ENCODE measurements at regions not wholly inside any gene's neighbourhood (a gene's known extent, or its start where the extent isn't known, plus 50 kb on each side); places are given as distances from the start of the nearest gene placed in this dataset.

DNA sequence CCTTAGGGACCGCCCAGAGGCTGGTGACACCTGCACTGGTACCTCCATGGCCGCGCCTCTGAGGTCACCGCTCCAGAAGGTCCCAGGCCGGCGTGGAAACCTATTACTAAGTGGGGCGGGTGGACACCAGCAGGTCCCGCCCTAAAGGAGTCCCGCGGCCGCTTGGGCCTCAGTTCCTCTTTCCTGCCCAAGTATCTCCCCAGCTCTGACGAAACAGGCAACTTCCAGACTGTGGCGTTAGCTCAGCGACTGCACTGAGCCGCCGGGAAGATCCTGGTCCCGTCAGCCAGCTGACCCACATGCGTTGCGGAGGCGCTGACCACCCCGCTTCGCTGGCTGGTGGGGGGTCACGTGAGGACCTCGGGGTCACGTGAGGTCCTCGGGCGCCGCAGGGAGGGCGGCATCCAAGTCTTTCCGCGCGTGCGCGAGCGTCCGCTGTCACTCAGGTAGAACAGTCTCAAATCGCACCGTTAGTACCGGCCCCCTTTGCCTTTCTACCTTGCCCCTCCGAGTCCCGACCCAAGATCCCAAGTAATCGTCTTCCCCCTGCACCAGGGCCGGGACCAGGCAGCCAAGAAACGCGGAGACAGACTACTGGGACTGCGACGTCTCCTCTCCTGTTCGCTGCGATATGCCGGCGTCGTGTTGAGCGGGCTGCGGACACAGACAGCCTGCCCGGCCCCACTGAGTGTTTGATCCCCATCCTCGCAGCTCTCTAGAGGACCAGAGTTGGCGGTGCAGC lies 53.7 kb upstream of the KDM4C start:
- DNase-seq (ENCODE audit: low spot score), result peak; percentile 90

DNA sequence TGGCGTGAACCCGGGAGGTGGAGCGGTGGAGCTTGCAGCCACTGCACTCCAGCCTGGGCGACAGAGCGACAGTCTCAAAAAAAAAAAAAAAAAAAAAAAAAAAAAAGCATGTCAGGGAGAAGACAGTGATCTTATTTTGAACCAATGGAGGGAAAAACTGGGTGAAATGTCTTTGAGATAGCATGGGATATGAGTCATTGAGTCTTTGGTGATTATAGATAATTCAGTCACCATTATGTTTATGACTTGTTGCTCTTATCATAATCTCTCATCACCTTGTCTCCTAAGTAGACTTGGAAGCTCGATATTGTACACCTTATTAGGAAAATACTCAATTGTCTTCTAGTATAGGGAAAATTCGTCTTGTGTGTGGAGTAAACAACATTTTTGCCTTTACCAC lies 55.1 kb upstream of the KDM4C start:
- DNase-seq (ENCODE audit: low spot score), result peak; percentile 40

DNA sequence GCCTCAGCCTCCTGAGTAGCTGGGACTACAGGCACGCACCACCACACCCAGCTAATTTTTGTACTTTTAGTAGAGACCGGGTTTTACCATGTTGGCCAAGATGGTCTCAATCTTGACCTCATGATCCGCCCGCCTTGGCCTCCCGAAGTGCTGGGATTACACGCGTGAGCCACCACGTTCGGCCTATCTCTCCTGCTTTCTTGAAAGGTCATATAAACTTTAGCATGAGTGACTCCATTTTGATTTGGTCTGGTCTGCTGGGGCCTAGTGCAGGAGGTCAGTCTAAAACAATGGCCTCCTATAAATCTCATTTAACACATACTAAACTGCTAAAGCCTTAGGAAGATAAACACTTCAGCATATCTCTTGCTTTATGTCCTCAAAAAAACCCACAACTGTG lies 50.6 kb upstream of the GLDC start:
- no peak for DNase-seq (ENCODE audit: low spot score)

DNA sequence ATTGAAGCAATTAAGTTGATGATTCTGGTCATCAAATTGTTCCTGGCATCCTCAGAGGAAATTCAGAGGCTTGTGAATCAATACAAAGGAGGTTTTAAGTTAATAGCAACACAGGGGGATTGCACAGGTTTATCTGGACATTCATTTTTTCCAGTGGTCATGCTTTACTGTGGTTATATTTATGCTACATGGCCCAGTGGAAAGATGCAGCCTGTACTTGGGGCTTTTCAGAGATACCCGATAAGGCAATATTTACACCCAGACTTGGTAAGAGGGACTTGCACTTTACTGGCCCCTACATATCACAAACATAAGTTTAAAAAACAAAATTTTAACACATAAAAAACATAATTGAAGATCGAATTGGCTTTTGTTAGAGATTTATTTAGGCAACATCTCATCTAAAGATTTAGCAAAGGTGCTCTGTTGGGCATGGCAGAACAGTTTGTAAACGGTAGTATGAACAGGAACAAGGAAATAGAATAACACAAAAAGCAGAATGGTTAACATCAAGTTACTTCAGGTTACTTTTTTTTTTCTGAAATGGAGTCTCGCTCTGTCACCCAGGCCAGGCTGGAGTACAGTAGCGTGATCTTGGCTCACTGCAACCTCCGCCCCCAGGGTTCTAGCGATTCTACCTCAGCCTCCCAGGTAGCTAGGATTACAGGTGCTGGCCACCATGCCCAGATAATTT lies 49.7 kb upstream of the GLDC start:
- DNase-seq (ENCODE audit: low spot score), result no peak
